HepG2 (cell line): ENCODE measurements at regions not wholly inside any gene's neighbourhood (a gene's known extent, or its start where the extent isn't known, plus 50 kb on each side); places are given as distances from the start of the nearest gene placed in this dataset.

Source experiments
- ATAC-seq: fragments of 200-7000 bp; cut with Tn5 transposase; 3 replicates; pipeline ENCODE4 v1.9.1; 2020; ENCODE audit warnings: mild to moderate bottlenecking, moderate library complexity
- BruUV-seq: library from RNA; stranded (reverse); fragments of 400-500 nt; replicated peaks from 2 replicates; lab custom pipeline; 2021; lab: Mats Ljungman, UMichigan
- CTCF ChIA-PET: fragments of 300-600 bp; formaldehyde crosslinking; extraction: SDS; loops from one replicate; lab custom pipeline; 2021; ENCODE audit warnings: low total read pairs, inconsistent platforms, low intra/inter-chr PET ratio; lab: Yijun Ruan, JAX
- POLR2A ChIA-PET: fragments of 350-600 bp; sonication (Branson Sonifier 250); formaldehyde crosslinking; loops from one replicate; lab custom pipeline; 2020; ENCODE audit warnings: antibody characterized with exemption, inconsistent platforms; lab: Yijun Ruan, JAX
- DNase-seq: peaks from one replicate; pipeline ENCODE4 v3.0.0-alpha.2; 2015; ENCODE audit warnings: low spot score
- FAIRE-seq: peaks from 3 replicates; lab custom pipeline; 2011; peaks lifted over from hg19 to GRCh38; lab: Jason Lieb, UNC
- H2AFZ ChIP-seq: one replicate; pipeline ENCODE4 v1.6.1; 2011; ENCODE audit warnings: low read length, inconsistent platforms
- H3K27ac ChIP-seq: fragments of 300-600 bp; 3 replicates; pipeline ENCODE4 v1.8.0; 2011; ENCODE audit warnings: mixed run types, mild to moderate bottlenecking, mixed read lengths, low read length, inconsistent platforms; ENCODE audit not compliant: insufficient read depth; ENCODE audit errors: extremely low read length
- H3K27me3 ChIP-seq, 2 experiments: fragments of 200-600 bp in 1 of 2; 2 replicates in 1 of 2; 3 replicates in 1 of 2; pipeline versions ENCODE4 v1.6.0 to v1.8.0; 2011; ENCODE audit warnings: low read length in 2 of 2, mild to moderate bottlenecking in 2 of 2, moderate library complexity in 2 of 2, inconsistent platforms in 1 of 2; ENCODE audit not compliant: insufficient read depth in 2 of 2, control insufficient read depth in 1 of 2
- H3K36me3 ChIP-seq, 2 experiments: fragments of 200-600 bp in 1 of 2; replicated peaks in 1 of 2; 2 replicates in 1 of 2; 3 replicates in 1 of 2; pipeline versions ENCODE4 v1.5.1 to v1.8.0; 2011; ENCODE audit warnings: low read length in 2 of 2, inconsistent platforms in 1 of 2; ENCODE audit not compliant: insufficient read depth in 2 of 2, control insufficient read depth in 1 of 2
- H3K4me1 ChIP-seq: 2 replicates; pipeline ENCODE4 v1.5.1; 2012; ENCODE audit warnings: low read length, inconsistent platforms; ENCODE audit not compliant: insufficient read depth
- H3K4me2 ChIP-seq: 2 replicates; pipeline ENCODE4 v1.6.0; 2011; ENCODE audit warnings: low read depth, low read length, inconsistent platforms
- H3K4me3 ChIP-seq, 3 experiments: fragments of 200-600 bp in 1 of 3; sonication (generic), shearing (Covaris generic) in 1 of 3; replicated peaks in 1 of 3; 2 replicates each; pipeline ENCODE4 v1.5.1; 2011 to 2016; ENCODE audit warnings: low read length in 3 of 3, inconsistent platforms in 2 of 3, low read depth in 2 of 3, mild to moderate bottlenecking in 2 of 3, control low read depth in 1 of 3, mixed read lengths in 1 of 3; ENCODE audit not compliant: insufficient read depth in 1 of 3
- H3K79me2 ChIP-seq: one replicate; pipeline ENCODE4 v1.6.1; 2011; ENCODE audit warnings: low read length, inconsistent platforms; ENCODE audit not compliant: insufficient read depth
- H3K9ac ChIP-seq: 2 replicates; pipeline ENCODE4 v1.6.0; 2011; ENCODE audit warnings: mild to moderate bottlenecking, low read depth, low read length, inconsistent platforms; ENCODE audit not compliant: insufficient read depth
- H3K9me3 ChIP-seq: 2 replicates; pipeline ENCODE4 v1.5.1; 2012; ENCODE audit warnings: mild to moderate bottlenecking, low read length
- H4K20me1 ChIP-seq: 2 replicates; pipeline ENCODE4 v1.6.0; 2011; ENCODE audit warnings: inconsistent platforms, mild to moderate bottlenecking, low read length, moderate library complexity; ENCODE audit not compliant: insufficient read depth
- FOXO1 ChIP-seq: sonication (generic); formaldehyde crosslinking; IDR thresholded peaks from 2 replicates; pipeline ENCODE4 v1.4.0; 2020; ENCODE audit warnings: missing genetic modification reagents
- HNRNPH1 ChIP-seq: fragments of 200-400 bp; formaldehyde crosslinking; optimal IDR thresholded peaks from 2 replicates; pipeline ENCODE3; 2017; ENCODE audit warnings: mild to moderate bottlenecking, low read depth, low read length
- PAWR ChIP-seq: sonication (generic); formaldehyde crosslinking; IDR thresholded peaks from 2 replicates; pipeline ENCODE4 v1.4.0; 2020; ENCODE audit warnings: missing genetic modification reagents, mild to moderate bottlenecking, borderline replicate concordance
- PHB2 ChIP-seq: fragments of 450-650 bp; IDR thresholded peaks from 2 replicates; pipeline ENCODE4 v1.6.1; 2018; ENCODE audit not compliant: partially characterized antibody
- RFXAP ChIP-seq: sonication (generic); formaldehyde crosslinking; IDR thresholded peaks from 2 replicates; pipeline ENCODE4 v1.4.0; 2020; ENCODE audit warnings: missing genetic modification reagents, borderline replicate concordance
- ZBTB14 ChIP-seq: sonication (generic); formaldehyde crosslinking; IDR thresholded peaks from 2 replicates; pipeline ENCODE4 v1.4.0; 2020; ENCODE audit warnings: missing genetic modification reagents
- ZFYVE20 ChIP-seq: sonication (generic); formaldehyde crosslinking; IDR thresholded peaks from 2 replicates; pipeline ENCODE4 v1.8.0; 2023; ENCODE audit warnings: low read depth, mild to moderate bottlenecking, moderate library complexity, missing genetic modification reagents, borderline replicate concordance
- ZNF180 ChIP-seq: sonication (generic); formaldehyde crosslinking; IDR thresholded peaks from 2 replicates; pipeline ENCODE4 v1.4.0; 2020; ENCODE audit warnings: low read depth, missing genetic modification reagents, borderline replicate concordance
- ZNF205 ChIP-seq: IDR thresholded peaks from 2 replicates; pipeline ENCODE4 v1.6.1; 2018; ENCODE audit warnings: missing biosample characterization, missing genetic modification reagents
- ZNF335 ChIP-seq: sonication (generic); formaldehyde crosslinking; IDR thresholded peaks from 2 replicates; pipeline ENCODE4 v1.4.0; 2020; ENCODE audit warnings: missing genetic modification reagents
- WGBS: methylation state at CpG from one replicate; pipeline ENCODE4 v1.1.6; 2017; ENCODE audit warnings: low lambda C conversion rate; 5-methylcytosine and 5-hydroxymethylcytosine counted together
- in situ Hi-C: cut with HindIII; loops from 2 replicates; pipeline ENCODE4 v1.10.0; 2017; ENCODE audit warnings: low pct_unique_long_range_greater_than_20kb; ENCODE audit not compliant: extremely low pct_ligation_motif_present
- intact Hi-C: fragments of 100-400 bp; cut with micrococcal nuclease; formaldehyde crosslinking; loops from one replicate; pipeline ENCODE4 v1.10.0; 2022; ENCODE audit not compliant: unreplicated experiment
- TF ChIP-seq, protein P1 (sequence below): sonication (generic); formaldehyde crosslinking; IDR thresholded peaks from 2 replicates; pipeline ENCODE4 v1.5.0; 2020; ENCODE audit warnings: mild to moderate bottlenecking, missing genetic modification reagents

- 0% methylated on average over 1 of the region's 1 CpG for WGBS
- in situ Hi-C loops: no loop called here
- Histone ChIP-seq H3K4me1 (no peaks in the 10 kb centered on the region), H3K27me3 (no peaks in the 10 kb centered on the region), H3K9me3 (no peaks in the 10 kb centered on the region)
- TF ChIP-seq RFXAP (CRISPR knock-in tag) (no peak), PHB2 (no peak), ZFYVE20 (no peak), ZNF180 (CRISPR knock-in tag) (no peak), PAWR (no peak), FOXO1 (no peak), HNRNPH1 (no peak), ZBTB14 (CRISPR knock-in tag) (no peak), ZNF335 (CRISPR knock-in tag) (no peak), ZNF205 (no peak)
- TF ChIP-seq, protein P1, sequence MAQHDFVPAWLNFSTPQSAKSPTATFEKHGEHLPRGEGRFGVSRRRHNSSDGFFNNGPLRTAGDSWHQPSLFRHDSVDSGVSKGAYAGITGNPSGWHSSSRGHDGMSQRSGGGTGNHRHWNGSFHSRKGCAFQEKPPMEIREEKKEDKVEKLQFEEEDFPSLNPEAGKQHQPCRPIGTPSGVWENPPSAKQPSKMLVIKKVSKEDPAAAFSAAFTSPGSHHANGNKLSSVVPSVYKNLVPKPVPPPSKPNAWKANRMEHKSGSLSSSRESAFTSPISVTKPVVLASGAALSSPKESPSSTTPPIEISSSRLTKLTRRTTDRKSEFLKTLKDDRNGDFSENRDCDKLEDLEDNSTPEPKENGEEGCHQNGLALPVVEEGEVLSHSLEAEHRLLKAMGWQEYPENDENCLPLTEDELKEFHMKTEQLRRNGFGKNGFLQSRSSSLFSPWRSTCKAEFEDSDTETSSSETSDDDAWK (CRISPR knock-in tag): no peak
- TF ChIP-seq, all 625 proteins: peak for 0
- no peaks in the 10 kb centered on the region for H3K79me2 ChIP-seq
- H4K20me1 ChIP-seq: no peaks in the 10 kb centered on the region
- no TSS peak for BruUV-seq
- H3K9ac ChIP-seq: no peak overlapping the region
- ChIA-PET CTCF (no interaction called here), POLR2A (no interaction called here)
- no peak for ATAC-seq
- no peak overlapping the region for H2AFZ ChIP-seq
- H3K4me2 ChIP-seq: no peak overlapping the region
- H3K4me3 ChIP-seq: no peak overlapping the region
- intact Hi-C loops: no loop called here
- H3K36me3 ChIP-seq: no peaks in the 10 kb centered on the region
- no peak for DNase-seq
- no peak overlapping the region for H3K27ac ChIP-seq
- FAIRE-seq: no peak
Observed at GRCh38 chr1:193680247-193680923, 494.0 kb upstream of the B3GALT2 start.
